Fibroblast of lung (primary cell): ENCODE measurements at regions not wholly inside any gene's neighbourhood (a gene's known extent, or its start where the extent isn't known, plus 50 kb on each side); places are given as distances from the start of the nearest gene placed in this dataset.

Experiments
- EZH2 ChIP-seq: IDR thresholded peaks from 2 replicates; pipeline ENCODE4 v1.5.1; 2012; ENCODE audit warnings: low read length, control low read depth, mild to moderate bottlenecking; ENCODE audit errors: missing control alignments
- TF ChIP-seq, protein P1 (sequence below), 2 donors: IDR thresholded peaks in 1 of 2; conservative IDR thresholded peaks in 1 of 2; 1 replicate in 1 of 2; 2 replicates in 1 of 2; pipeline ENCODE4 v1.5.1; 2011 to 2012; ENCODE audit warnings: low read length in 2 of 2, control low read depth in 1 of 2, inconsistent platforms in 1 of 2, low read depth in 1 of 2, mild to moderate bottlenecking in 1 of 2

DNA sequence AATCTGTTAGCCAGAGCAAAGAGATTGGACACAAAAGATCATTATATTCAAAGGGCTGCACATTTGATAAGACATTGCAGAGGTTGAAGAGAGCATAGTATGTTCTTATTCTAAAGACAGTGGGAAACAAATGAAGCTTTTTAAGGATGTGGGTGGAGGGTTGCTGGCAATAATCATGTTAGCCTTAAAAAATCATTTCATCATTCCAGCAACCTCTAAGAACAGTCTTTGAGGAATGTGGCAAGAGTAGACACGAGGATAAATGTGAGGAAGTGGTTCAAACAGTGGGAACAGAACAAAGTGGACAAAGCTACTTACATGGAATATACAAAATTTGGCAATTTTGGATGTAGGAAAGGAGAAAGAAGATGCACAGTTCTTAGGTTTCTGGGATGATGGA lies 167.3 kb upstream of the SPRY1 start:
- no peak for TF ChIP-seq EZH2
- TF ChIP-seq, protein P1, sequence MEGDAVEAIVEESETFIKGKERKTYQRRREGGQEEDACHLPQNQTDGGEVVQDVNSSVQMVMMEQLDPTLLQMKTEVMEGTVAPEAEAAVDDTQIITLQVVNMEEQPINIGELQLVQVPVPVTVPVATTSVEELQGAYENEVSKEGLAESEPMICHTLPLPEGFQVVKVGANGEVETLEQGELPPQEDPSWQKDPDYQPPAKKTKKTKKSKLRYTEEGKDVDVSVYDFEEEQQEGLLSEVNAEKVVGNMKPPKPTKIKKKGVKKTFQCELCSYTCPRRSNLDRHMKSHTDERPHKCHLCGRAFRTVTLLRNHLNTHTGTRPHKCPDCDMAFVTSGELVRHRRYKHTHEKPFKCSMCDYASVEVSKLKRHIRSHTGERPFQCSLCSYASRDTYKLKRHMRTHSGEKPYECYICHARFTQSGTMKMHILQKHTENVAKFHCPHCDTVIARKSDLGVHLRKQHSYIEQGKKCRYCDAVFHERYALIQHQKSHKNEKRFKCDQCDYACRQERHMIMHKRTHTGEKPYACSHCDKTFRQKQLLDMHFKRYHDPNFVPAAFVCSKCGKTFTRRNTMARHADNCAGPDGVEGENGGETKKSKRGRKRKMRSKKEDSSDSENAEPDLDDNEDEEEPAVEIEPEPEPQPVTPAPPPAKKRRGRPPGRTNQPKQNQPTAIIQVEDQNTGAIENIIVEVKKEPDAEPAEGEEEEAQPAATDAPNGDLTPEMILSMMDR (conservative IDR thresholded peaks at IDR 0.05 in 1 of 2, IDR thresholded peaks at IDR 0.05 in 1 of 2; ENCODE audit: low read depth in 1 of 2, low read length in 2 of 2): no peak
